ENCODE measurements at regions not wholly inside any gene's neighbourhood (a gene's known extent, or its start where the extent isn't known, plus 50 kb on each side); places are given as distances from the start of the nearest gene placed in this dataset.

- H3K4me1 ChIP-seq: no peaks in the 10 kb centered on the region
- WGBS, 2 donors (ENCODE audit: low coverage in 1 of 2): 81 to 96% methylated on average over 3 to 5 of the region's 6 CpGs
- H3K4me3 ChIP-seq: no peak overlapping the region
- H3K36me3 ChIP-seq: no peaks in the 10 kb centered on the region
- ATAC-seq: no peak
- no peaks in the 10 kb centered on the region for H3K9me3 ChIP-seq
- H3K27ac ChIP-seq: no peak overlapping the region
- TF ChIP-seq POLR2A (IDR thresholded peaks at IDR 0.05): no peak
- no peak for TF ChIP-seq POLR2AphosphoS5 (IDR thresholded peaks at IDR 0.05)
- no peak for TF ChIP-seq EP300 (IDR thresholded peaks at IDR 0.05)
- TF ChIP-seq CTCF (IDR thresholded peaks at IDR 0.05): no peak
- no peaks in the 10 kb centered on the region for H3K27me3 ChIP-seq
These were observed 296.9 kb upstream of the GADL1 start for GRCh38 chr3:31191354-31191753.

- TF ChIP-seq EP300 (IDR thresholded peaks at IDR 0.05): no peak
- TF ChIP-seq CTCF (IDR thresholded peaks at IDR 0.05): no peak
- no peak for TF ChIP-seq POLR2A (IDR thresholded peaks at IDR 0.05)
- TF ChIP-seq POLR2AphosphoS5 (IDR thresholded peaks at IDR 0.05): no peak
These were observed 299.0 kb upstream of the GADL1 start for GRCh38 chr3:31193429-31193828.

GRCh38 chr3:31193871-31194270 lies 299.4 kb upstream of the GADL1 start:
- no peak overlapping the region for H3K27ac ChIP-seq
- 85 to 94% methylated on average over 1 of the region's 1 CpG for WGBS, 2 donors (ENCODE audit: low coverage in 1 of 2)
- TF ChIP-seq POLR2AphosphoS5 (IDR thresholded peaks at IDR 0.05) (no peak), CTCF (IDR thresholded peaks at IDR 0.05) (no peak), EP300 (IDR thresholded peaks at IDR 0.05) (no peak), POLR2A (IDR thresholded peaks at IDR 0.05) (no peak)
- no peaks in the 10 kb centered on the region for H3K36me3 ChIP-seq
- H3K9me3 ChIP-seq: no peaks in the 10 kb centered on the region
- H3K27me3 ChIP-seq: no peaks in the 10 kb centered on the region
- H3K4me1 ChIP-seq: peaks cover 0 to 7% (median 0%) of the 10 kb centered on the region in 3 donors
- H3K4me3 ChIP-seq: no peak overlapping the region
- no peak for ATAC-seq

More at GRCh38 chr3:31193429-31193828, 299.0 kb upstream of the GADL1 start:
- Histone ChIP-seq H3K27ac (no peak overlapping the region), H3K4me3 (no peak overlapping the region), H3K9me3 (no peaks in the 10 kb centered on the region), H3K36me3 (no peaks in the 10 kb centered on the region), H3K27me3 (no peaks in the 10 kb centered on the region), H3K4me1 (peaks cover 0 to 7% (median 0%) of the 10 kb centered on the region in 3 donors)
- WGBS, 2 donors (ENCODE audit: low coverage in 1 of 2): 69 to 96% methylated on average over 2 of the region's 2 CpGs
- no peak for ATAC-seq

GRCh38 chr3:31196261-31196660 lies 301.8 kb upstream of the GADL1 start:
- no peak for TF ChIP-seq POLR2A (IDR thresholded peaks at IDR 0.05)
- TF ChIP-seq EP300 (IDR thresholded peaks at IDR 0.05): no peak
- TF ChIP-seq POLR2AphosphoS5 (IDR thresholded peaks at IDR 0.05): no peak
- TF ChIP-seq CTCF (IDR thresholded peaks at IDR 0.05): no peak
- no peak for ATAC-seq
- H3K27ac ChIP-seq: peak overlapping the region in 3 of 4 donors; percentile 19 to 34 (median 29)

GRCh38 chr3:31196881-31197364 lies 302.5 kb upstream of the GADL1 start:
- Histone ChIP-seq H3K27ac (peak overlapping the region in 3 of 4 donors; percentile 2 to 29 (median 19)), H3K27me3 (no peaks in the 10 kb centered on the region), H3K36me3 (no peaks in the 10 kb centered on the region), H3K4me3 (no peak overlapping the region), H3K9me3 (no peaks in the 10 kb centered on the region), H3K4me1 (peaks cover 0 to 7% (median 0%) of the 10 kb centered on the region in 3 donors)
- peak; percentile 77 for ATAC-seq
- whole genome bisulfite sequencing, 2 donors (ENCODE audit: low coverage in 1 of 2): 49 to 58% methylated on average over 7 of the region's 7 CpGs
- no peak for TF ChIP-seq EP300 (IDR thresholded peaks at IDR 0.05)

More at GRCh38 chr3:31196261-31196660, 301.8 kb upstream of the GADL1 start:
- H3K4me3 ChIP-seq: no peak overlapping the region
- H3K4me1 ChIP-seq: peaks cover 0 to 7% (median 0%) of the 10 kb centered on the region in 3 donors
- H3K36me3 ChIP-seq: no peaks in the 10 kb centered on the region
- H3K27me3 ChIP-seq: no peaks in the 10 kb centered on the region
- H3K9me3 ChIP-seq: no peaks in the 10 kb centered on the region
